K562 (cell line): ENCODE measurements at regions not wholly inside any gene's neighbourhood (a gene's known extent, or its start where the extent isn't known, plus 50 kb on each side); places are given as distances from the start of the nearest gene placed in this dataset.

Source experiments
- ATAC-seq: fragments of 200-7000 bp; cut with Tn5 transposase; 3 replicates; pipeline ENCODE4 v1.9.1; 2020; ENCODE audit warnings: moderate library complexity
- BruUV-seq: library from RNA; stranded (reverse); fragments of 400-500 nt; replicated peaks from 2 replicates; lab custom pipeline; 2021; lab: Mats Ljungman, UMichigan
- CTCF ChIA-PET: fragments of 300-600 bp; formaldehyde crosslinking; extraction: SDS; loops from one replicate; lab custom pipeline; 2021; ENCODE audit warnings: low intra/inter-chr PET ratio; lab: Yijun Ruan, JAX
- POLR2A ChIA-PET: fragments of 300-600, 350-650 bp; sonication (Branson Sonifier 250); formaldehyde crosslinking; extraction: SDS; loops from one replicate; lab custom pipeline; 2021; ENCODE audit warnings: antibody characterized with exemption, inconsistent platforms; lab: Yijun Ruan, JAX
- DNase-seq, 4 experiments: peaks; one replicate each; pipeline versions ENCODE4 v3.0.0 to v3.0.0-alpha.2; 2011 to 2018; ENCODE audit warnings: low spot score in 3 of 4, mixed read lengths in 3 of 4; ENCODE audit errors: extremely low read depth in 1 of 4
- FAIRE-seq: peaks from 2 replicates; lab custom pipeline; 2011; peaks lifted over from hg19 to GRCh38; lab: Jason Lieb, UNC
- H2AFZ ChIP-seq: 2 replicates; pipeline ENCODE4 v1.6.0; 2011; ENCODE audit warnings: low read depth, low read length, control low read depth, inconsistent platforms
- H3K27ac ChIP-seq: fragments of 200-600 bp; 3 replicates; pipeline ENCODE4 v1.8.0; 2011; ENCODE audit warnings: low read depth, mild to moderate bottlenecking, control low read depth, inconsistent platforms, low read length, moderate library complexity, mixed read lengths; ENCODE audit errors: extremely low read depth
- H3K27me3 ChIP-seq, 2 experiments: fragments of 300-600 bp in 1 of 2; 2 replicates in 1 of 2; 3 replicates in 1 of 2; pipeline versions ENCODE4 v1.6.0 to v1.8.0; 2011; ENCODE audit warnings: inconsistent platforms in 2 of 2, low read length in 2 of 2, mild to moderate bottlenecking in 1 of 2, mixed read lengths in 1 of 2, moderate library complexity in 1 of 2; ENCODE audit not compliant: control insufficient read depth in 2 of 2, insufficient read depth in 2 of 2
- H3K36me3 ChIP-seq: fragments of 300-600 bp; 3 replicates; pipeline ENCODE4 v1.8.0; 2011; ENCODE audit warnings: mild to moderate bottlenecking, low read length, inconsistent platforms; ENCODE audit not compliant: control insufficient read depth, insufficient read depth
- H3K4me1 ChIP-seq, 2 experiments: fragments of 200-600 bp in 1 of 2; replicated peaks in 1 of 2; 2 replicates in 1 of 2; 3 replicates in 1 of 2; pipeline versions ENCODE4 v1.5.1 to v1.8.0; 2011; ENCODE audit warnings: inconsistent platforms in 2 of 2, low read length in 2 of 2, mild to moderate bottlenecking in 1 of 2, mixed read lengths in 1 of 2, moderate library complexity in 1 of 2; ENCODE audit not compliant: control insufficient read depth in 2 of 2, insufficient read depth in 2 of 2
- H3K4me2 ChIP-seq: 2 replicates; pipeline ENCODE4 v1.6.1; 2011; ENCODE audit warnings: low read length, control low read depth, inconsistent platforms, mixed read lengths; ENCODE audit not compliant: insufficient read depth
- H3K4me3 ChIP-seq: fragments of 200-600 bp; sonication (generic), shearing (Covaris generic); 2 replicates; pipeline ENCODE4 v1.5.1; 2016; ENCODE audit warnings: control low read depth, inconsistent platforms
- H3K79me2 ChIP-seq: fragments of 200-600 bp; 3 replicates; pipeline ENCODE4 v1.8.0; 2011; ENCODE audit warnings: low read length, inconsistent platforms; ENCODE audit not compliant: control insufficient read depth, insufficient read depth
- H3K9ac ChIP-seq, 2 experiments: 2 replicates each; pipeline versions ENCODE4 v1.6.0 to v1.6.1; 2011; ENCODE audit warnings: low read depth in 2 of 2, low read length in 2 of 2, control low read depth in 1 of 2, inconsistent platforms in 1 of 2, mild to moderate bottlenecking in 1 of 2, mixed read lengths in 1 of 2; ENCODE audit not compliant: insufficient read depth in 1 of 2
- H3K9me1 ChIP-seq: one replicate; pipeline ENCODE4 v1.6.0; 2011; ENCODE audit warnings: inconsistent platforms, mild to moderate bottlenecking, low read length, moderate library complexity; ENCODE audit not compliant: control insufficient read depth, insufficient read depth
- H3K9me3 ChIP-seq: replicated peaks from 2 replicates; pipeline ENCODE4 v1.5.1; 2011; ENCODE audit warnings: low read depth, low read length, inconsistent platforms; ENCODE audit not compliant: control insufficient read depth, insufficient read depth
- H4K20me1 ChIP-seq: replicated peaks from 2 replicates; pipeline ENCODE4 v1.6.1; 2011; ENCODE audit warnings: low read length, inconsistent platforms, mixed read lengths; ENCODE audit not compliant: control insufficient read depth, insufficient read depth
- C11orf30 ChIP-seq: fragments of 450-650 bp; IDR thresholded peaks from 2 replicates; pipeline ENCODE4 v1.6.1; 2016; ENCODE audit warnings: low read depth, mild to moderate bottlenecking
- CBX5 ChIP-seq: IDR thresholded peaks from 2 replicates; pipeline ENCODE4 v1.6.1; 2014; ENCODE audit warnings: low read depth, borderline replicate concordance
- FOXM1 ChIP-seq, 2 experiments: fragments of 450-650 bp in 1 of 2; sonication (generic) in 1 of 2; formaldehyde crosslinking in 1 of 2; IDR thresholded peaks; 2 replicates each; pipeline versions ENCODE4 v1.6.1 to v1.9.0; 2017 to 2022; ENCODE audit warnings: low read depth in 2 of 2, mild to moderate bottlenecking in 2 of 2, missing genetic modification reagents in 1 of 2, moderate library complexity in 1 of 2
- HBP1 ChIP-seq: fragments of 450-650 bp; formaldehyde crosslinking; IDR thresholded peaks from 2 replicates; pipeline ENCODE4 v1.4.0; 2022; ENCODE audit warnings: missing genetic modification characterization
- MYC ChIP-seq, 2 experiments: fragments of 250-450 bp in 1 of 2; sonication (Bioruptor Pico) in 1 of 2; IDR thresholded peaks; 2 replicates each; pipeline versions ENCODE4 v1.5.1 to v1.6.1; 2012 to 2021; ENCODE audit warnings: low read depth in 2 of 2, borderline replicate concordance in 1 of 2, improper control_type of control experiment in 1 of 2, low read length in 1 of 2, mild to moderate bottlenecking in 1 of 2, moderate library complexity in 1 of 2
- SETDB1 ChIP-seq: IDR thresholded peaks from one replicate; pipeline ENCODE4 v1.6.1; 2012; ENCODE audit warnings: low read length, control low read depth, inconsistent platforms
- SRF ChIP-seq, 2 experiments: fragments of 250-450, 450-650 bp in 1 of 2; sonication (Bioruptor Pico) in 1 of 2; sonication (generic) in 1 of 2; formaldehyde crosslinking; IDR thresholded peaks; 2 replicates each; pipeline versions ENCODE4 v1.5.0 to v1.5.1; 2020 to 2022; ENCODE audit warnings: mild to moderate bottlenecking in 1 of 2, missing genetic modification reagents in 1 of 2
- ZBTB12 ChIP-seq: fragments of 250-450 bp; sonication (Bioruptor Pico); IDR thresholded peaks from 2 replicates; pipeline ENCODE4 v1.4.0; 2020
- ZNF174 ChIP-seq: fragments of 250-450 bp; sonication (Bioruptor Pico); IDR thresholded peaks from 2 replicates; pipeline ENCODE4 v1.4.0; 2020; ENCODE audit warnings: mild to moderate bottlenecking
- WGBS: fragments of 100-300 bp; shearing (Covaris generic); methylation state at CpG from one replicate; pipeline ENCODE4 v1.1.6; 2016; ENCODE audit warnings: low coverage, mixed read lengths; ENCODE audit not compliant: insufficient coverage; ENCODE audit errors: missing lambda C conversion rate; 5-methylcytosine and 5-hydroxymethylcytosine counted together
- in situ Hi-C: fragments of 300-500 bp; cut with MboI; formaldehyde crosslinking; loops from 4 replicates; pipeline ENCODE4 v1.15.0; 2018; ENCODE audit warnings: inconsistent platforms, mixed read lengths
- intact Hi-C: fragments of 100-400 bp; cut with micrococcal nuclease; formaldehyde crosslinking; loops from 2 replicates; pipeline ENCODE4 v1.14.2; 2022

- Histone ChIP-seq H2AFZ (no peak overlapping the region), H4K20me1 (no peaks in the 10 kb centered on the region), H3K4me3 (no peak overlapping the region), H3K9me3 (no peaks in the 10 kb centered on the region; the same call in 1 of the 2 replicates), H3K27ac (no peak overlapping the region), H3K9me1 (no peaks in the 10 kb centered on the region), H3K27me3 (no peaks in the 10 kb centered on the region), H3K4me1 (no peaks in the 10 kb centered on the region), H3K79me2 (no peaks in the 10 kb centered on the region), H3K4me2 (no peak overlapping the region), H3K36me3 (no peaks in the 10 kb centered on the region), H3K9ac (no peak overlapping the region)
- POLR2A ChIA-PET = no interaction called here
- TF ChIP-seq MYC (IDR thresholded peaks at IDR 0.05; ENCODE audit: low read depth, low read length) = no peak
- no peak for TF ChIP-seq MYC (CRISPR knock-in tag; IDR thresholded peaks at IDR 0.05; ENCODE audit: borderline replicate concordance, low read depth)
- no peak for TF ChIP-seq ZNF174 (CRISPR knock-in tag)
- no peak for TF ChIP-seq C11orf30
- no peak for TF ChIP-seq SRF (CRISPR knock-in tag; IDR thresholded peaks at IDR 0.05)
- TF ChIP-seq ZBTB12 (CRISPR knock-in tag) = no peak
- TF ChIP-seq HBP1 (CRISPR knock-in tag) = no peak
- TF ChIP-seq SETDB1 = no peak
- no peak for TF ChIP-seq FOXM1 (IDR thresholded peaks at IDR 0.05; ENCODE audit: low read depth)
- TF ChIP-seq FOXM1 (CRISPR knock-in tag; IDR thresholded peaks at IDR 0.05; ENCODE audit: low read depth) = no peak
- no peak for TF ChIP-seq CBX5
- no TSS peak for BruUV-seq
- no peak for DNase-seq
- in situ Hi-C loops = no loop called here
- 0% methylated on average over 3 of the region's 3 CpGs for WGBS
- FAIRE-seq = no peak
- intact Hi-C loops = no loop called here
- no peak for ATAC-seq
- CTCF ChIA-PET = no interaction called here
Measured at GRCh38 chr11:81245791-81246190, 1487.9 kb downstream of the FAM181B start.
